ENCODE measurements at regions not wholly inside any gene's neighbourhood (a gene's known extent, or its start where the extent isn't known, plus 50 kb on each side); places are given as distances from the start of the nearest gene placed in this dataset.

- TF ChIP-seq CTCF (IDR thresholded peaks at IDR 0.05) (no peak), EP300 (IDR thresholded peaks at IDR 0.05) (no peak), POLR2A (IDR thresholded peaks at IDR 0.05; ENCODE audit: low read depth) (no peak), POLR2AphosphoS5 (IDR thresholded peaks at IDR 0.05) (no peak)
Observed at GRCh38 chr16:21339941-21340340, 61.9 kb upstream of the CRYM start.
